ENCODE measurements at regions not wholly inside any gene's neighbourhood (a gene's known extent, or its start where the extent isn't known, plus 50 kb on each side); places are given as distances from the start of the nearest gene placed in this dataset.

DNA sequence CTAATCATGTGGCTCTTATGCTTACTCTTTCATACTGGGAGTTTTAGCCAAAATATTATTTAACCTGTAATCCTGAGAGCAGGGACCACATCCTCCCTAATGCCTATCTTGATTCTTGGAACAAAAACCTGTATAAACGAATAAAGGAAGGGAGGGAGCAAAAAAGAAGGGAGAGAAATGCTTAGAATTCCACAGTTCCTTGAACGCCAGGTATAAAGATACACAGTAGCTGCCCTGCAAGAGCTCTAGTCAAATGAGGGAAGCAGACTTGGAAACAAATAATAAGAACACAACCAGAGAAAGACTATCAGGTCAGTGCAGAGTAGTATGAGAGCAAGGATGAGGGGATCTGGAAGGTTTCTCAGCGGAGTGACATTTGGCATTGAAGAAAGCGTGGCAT is 116.3 kb downstream of the SLC30A10 start:
- no peak for DNase-seq
- H3K27ac ChIP-seq = no peak overlapping the region
- no peaks in the 10 kb centered on the region for H3K36me3 ChIP-seq
- H3K9me3 ChIP-seq = no peaks in the 10 kb centered on the region
- H3K27me3 ChIP-seq = peaks cover 6% of the 10 kb centered on the region
- TF ChIP-seq CTCF (IDR thresholded peaks at IDR 0.05) = no peak
- H3K4me3 ChIP-seq = no peak overlapping the region
- no peaks in the 10 kb centered on the region for H3K4me1 ChIP-seq
- intact Hi-C loops (cut with DNase I) = loop anchor here (10.0 kb wide), 1 partner anchor 1487 kb away; no protein-coding TSS in a partner anchor
- ATAC-seq = no peak

- Histone ChIP-seq H3K27ac (no peak overlapping the region), H3K27me3 (peaks cover 6% of the 10 kb centered on the region), H3K4me3 (no peak overlapping the region), H3K9me3 (no peaks in the 10 kb centered on the region), H3K4me1 (no peaks in the 10 kb centered on the region), H3K36me3 (no peaks in the 10 kb centered on the region)
- intact Hi-C loops (cut with DNase I) = loop anchor here (10.0 kb wide), 1 partner anchor 1486 kb away; no protein-coding TSS in a partner anchor
- TF ChIP-seq CTCF (IDR thresholded peaks at IDR 0.05) = no peak
- DNase-seq = no peak
- ATAC-seq = no peak
Measured at GRCh38 chr1:219810451-219810850, 117.9 kb downstream of the SLC30A10 start.

- Histone ChIP-seq H3K4me3 (no peak overlapping the region), H3K4me1 (no peaks in the 10 kb centered on the region), H3K27me3 (peaks cover 6% of the 10 kb centered on the region), H3K27ac (no peak overlapping the region), H3K9me3 (no peaks in the 10 kb centered on the region), H3K36me3 (no peaks in the 10 kb centered on the region)
- intact Hi-C loops (cut with DNase I) = no loop called here
- ATAC-seq = no peak
- TF ChIP-seq CTCF (IDR thresholded peaks at IDR 0.05) = no peak
- no peak for DNase-seq
Measured at GRCh38 chr1:219808790-219809189, 119.6 kb downstream of the SLC30A10 start.

GRCh38 chr1:219806642-219807041 is 121.7 kb downstream of the SLC30A10 start:
- H3K4me3 ChIP-seq = no peak overlapping the region
- DNase-seq (no peak), ATAC-seq (no peak)
- H3K9me3 ChIP-seq = no peaks in the 10 kb centered on the region
- no peak overlapping the region for H3K27ac ChIP-seq
- no peaks in the 10 kb centered on the region for H3K4me1 ChIP-seq
- TF ChIP-seq CTCF (IDR thresholded peaks at IDR 0.05) = no peak
- peaks cover 6% of the 10 kb centered on the region for H3K27me3 ChIP-seq
- intact Hi-C loops (cut with DNase I) = no loop called here
- H3K36me3 ChIP-seq = no peaks in the 10 kb centered on the region

DNA sequence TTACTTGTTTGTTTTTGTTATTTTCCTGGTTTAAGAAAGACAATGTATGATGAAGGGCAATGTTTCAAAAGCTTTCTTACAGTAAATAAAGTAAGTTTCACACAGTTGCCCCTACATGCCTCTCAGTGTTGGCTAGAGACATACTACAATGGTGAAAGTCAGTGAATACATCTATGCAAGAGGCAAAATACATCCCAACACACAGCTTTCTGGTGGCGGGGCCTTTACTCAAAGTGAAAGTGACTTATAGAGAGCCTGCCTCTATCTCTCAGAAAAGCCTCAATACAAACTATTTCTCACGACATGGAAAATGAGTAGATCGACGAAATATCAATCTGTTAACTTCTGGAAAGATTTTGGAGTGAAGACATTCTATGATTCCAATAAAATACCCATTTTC is 122.3 kb downstream of the SLC30A10 start:
- no peak for TF ChIP-seq CTCF (IDR thresholded peaks at IDR 0.05)
- Histone ChIP-seq H3K27ac (no peak overlapping the region), H3K9me3 (no peaks in the 10 kb centered on the region), H3K36me3 (no peaks in the 10 kb centered on the region), H3K27me3 (peaks cover 6% of the 10 kb centered on the region), H3K4me3 (no peak overlapping the region), H3K4me1 (no peaks in the 10 kb centered on the region)
- DNase-seq = no peak
- no peak for ATAC-seq
- intact Hi-C loops (cut with DNase I) = no loop called here

- no peak overlapping the region for H3K4me3 ChIP-seq
- no peak overlapping the region for H3K27ac ChIP-seq
- H3K4me1 ChIP-seq = no peaks in the 10 kb centered on the region
- TF ChIP-seq CTCF (IDR thresholded peaks at IDR 0.05) = no peak
- H3K9me3 ChIP-seq = no peaks in the 10 kb centered on the region
- H3K27me3 ChIP-seq = peaks cover 6% of the 10 kb centered on the region
- intact Hi-C loops (cut with DNase I) = no loop called here
- DNase-seq (no peak), ATAC-seq (no peak)
- H3K36me3 ChIP-seq = no peaks in the 10 kb centered on the region
Measured at GRCh38 chr1:219805191-219805590, 123.2 kb downstream of the SLC30A10 start.

Data from upper lobe of right lung (tissue), 1 donor.